ENCODE measurements at regions not wholly inside any gene's neighbourhood (a gene's known extent, or its start where the extent isn't known, plus 50 kb on each side); places are given as distances from the start of the nearest gene placed in this dataset.

DNA sequence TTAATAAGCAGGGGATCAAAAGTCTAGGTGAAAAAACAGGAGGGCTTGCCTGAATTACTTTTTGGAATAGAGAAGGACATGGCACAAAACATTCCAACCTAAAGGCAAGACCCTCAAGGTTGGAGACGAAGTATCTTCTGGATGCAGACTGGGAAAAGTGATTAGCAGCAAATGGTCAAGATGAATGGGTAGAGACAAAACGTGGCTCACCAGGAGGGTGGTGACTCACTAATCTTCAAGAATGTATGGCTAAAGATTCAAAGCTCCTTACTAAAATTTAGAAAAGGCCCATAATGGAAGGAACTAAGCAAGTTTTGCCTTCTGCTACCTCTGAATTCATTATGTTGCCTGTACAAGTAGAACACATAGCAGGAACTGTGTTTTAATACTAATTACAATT is 469.5 kb upstream of the RBFOX1 start:
- no peak for DNase-seq (ENCODE audit: low read depth in 1 of 2, low spot score in 1 of 2)

DNA sequence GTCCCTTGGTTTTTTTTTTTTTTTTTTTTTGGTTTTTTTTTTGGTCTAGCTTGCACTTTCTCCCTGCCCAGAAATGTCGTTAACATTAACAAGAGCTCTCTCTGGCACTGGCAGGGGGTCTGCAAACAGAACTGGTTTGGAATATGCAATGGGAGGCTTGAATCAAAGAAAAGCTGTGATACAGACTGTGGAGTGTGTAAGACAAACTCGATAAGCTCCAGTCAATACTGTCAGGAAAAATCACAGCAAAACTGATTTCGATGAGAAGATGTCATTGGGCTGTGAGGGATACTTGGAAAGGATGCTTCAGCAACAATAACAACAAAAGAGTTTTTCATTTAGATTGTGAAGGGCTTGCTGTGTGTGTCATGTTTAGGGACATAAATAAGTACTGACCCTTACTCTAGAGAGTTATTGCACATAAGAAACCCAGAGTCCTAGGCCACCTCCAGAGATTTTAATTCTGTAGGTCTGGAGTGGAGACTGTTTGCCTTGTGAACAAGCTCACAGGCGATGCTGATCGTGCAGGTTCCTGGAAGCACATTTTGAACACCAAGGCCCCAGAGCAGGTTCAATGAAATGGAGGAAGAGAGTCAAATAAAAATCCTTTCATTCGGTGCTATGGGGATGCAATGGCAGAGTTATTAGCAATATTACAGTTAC is 470.7 kb upstream of the RBFOX1 start:
- no peak for DNase-seq (ENCODE audit: low read depth in 1 of 2, low spot score in 1 of 2)

DNA sequence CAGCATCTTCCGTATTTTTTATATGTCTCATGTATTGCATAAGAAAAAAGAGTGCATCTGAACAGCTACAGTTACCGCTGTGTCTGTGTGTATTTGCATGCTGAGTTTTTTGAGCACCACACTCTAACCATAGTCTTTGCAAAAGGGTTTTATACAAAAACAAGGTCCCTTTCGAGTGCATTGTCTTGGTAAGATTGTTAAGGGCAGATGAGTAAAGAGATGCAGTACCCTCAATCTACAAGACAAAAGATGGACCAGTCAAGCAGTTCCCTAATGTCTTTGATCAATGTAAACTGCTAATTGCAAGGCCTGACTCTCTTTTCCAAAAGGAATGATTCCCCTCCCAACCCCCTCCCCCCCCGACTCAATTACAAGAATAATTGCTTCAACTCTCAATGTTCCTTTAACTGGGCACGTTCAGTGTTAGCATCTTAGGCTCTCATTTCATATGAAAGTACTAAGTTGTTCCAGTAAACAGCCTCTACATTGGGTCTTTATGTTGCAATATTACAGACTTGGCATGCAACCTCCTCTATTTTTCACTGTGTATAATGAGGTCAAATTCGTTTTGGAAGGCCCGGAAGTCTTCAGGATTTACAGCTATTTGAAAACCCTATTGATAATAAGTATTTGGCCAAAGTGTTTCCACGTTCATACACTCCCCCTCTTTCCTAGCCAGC is 471.4 kb upstream of the RBFOX1 start:
- no peak for DNase-seq (ENCODE audit: low read depth in 1 of 2, low spot score in 1 of 2)

DNA sequence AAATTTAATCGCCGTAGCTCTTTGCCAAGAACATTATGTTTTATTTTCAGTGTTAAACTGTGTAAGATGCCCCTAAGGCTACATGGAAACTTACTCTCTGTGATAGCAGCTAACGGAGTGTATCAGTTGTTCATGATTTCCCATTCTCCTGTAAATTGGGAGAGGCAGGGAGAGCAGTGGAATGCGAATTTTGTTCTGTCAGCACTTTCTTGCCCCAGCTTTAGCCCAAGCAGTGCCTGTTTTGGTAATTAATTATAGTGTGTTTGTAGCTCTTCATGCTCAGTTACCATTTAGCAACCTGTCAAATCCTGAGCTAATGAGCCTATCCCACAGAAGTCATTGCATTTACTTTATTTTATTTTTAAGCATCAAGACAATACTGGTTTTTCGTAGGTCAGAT is 475.1 kb upstream of the RBFOX1 start:
- DNase-seq (ENCODE audit: low read depth in 1 of 2, low spot score in 1 of 2): no peak

DNA sequence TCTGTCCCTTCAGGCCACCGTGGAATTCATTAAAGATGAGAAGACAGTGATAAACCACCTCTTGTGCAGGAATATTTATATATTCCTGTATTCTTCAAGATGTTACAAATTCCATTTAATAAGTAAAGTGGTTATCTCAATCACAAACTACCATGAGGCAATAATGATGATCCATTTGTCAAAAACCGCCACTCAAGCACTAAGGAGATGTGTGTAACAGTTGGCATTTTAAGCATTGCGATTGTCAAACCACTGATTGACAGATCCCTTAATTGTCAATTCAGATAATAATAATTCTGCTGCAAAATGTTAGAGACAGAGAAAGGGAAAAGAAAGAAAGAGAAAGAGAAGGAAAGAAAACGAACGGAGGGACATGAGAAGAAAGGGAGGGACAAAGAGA is 476.1 kb upstream of the RBFOX1 start:
- no peak for DNase-seq (ENCODE audit: low read depth in 1 of 2, low spot score in 1 of 2)

DNA sequence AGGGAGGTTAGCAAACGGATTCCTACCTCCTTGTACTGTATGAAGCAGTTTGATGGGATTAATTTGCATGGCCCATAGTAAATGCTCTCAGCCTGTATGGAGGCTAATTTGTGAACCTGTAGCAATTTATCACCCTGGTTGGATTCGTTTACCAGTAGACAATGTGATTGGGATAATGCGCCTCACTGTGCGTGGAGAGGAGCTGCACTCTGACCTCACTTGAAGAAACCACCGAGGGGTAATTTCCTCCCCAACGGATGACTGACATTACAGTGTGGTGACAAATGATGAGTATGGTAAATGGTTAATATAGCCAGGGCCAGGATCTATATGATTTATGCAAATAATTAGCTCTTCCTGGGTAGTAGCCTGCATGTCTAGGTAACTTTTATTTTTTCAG is 479.1 kb upstream of the RBFOX1 start:
- no peak for DNase-seq (ENCODE audit: low read depth in 1 of 2, low spot score in 1 of 2)

DNA sequence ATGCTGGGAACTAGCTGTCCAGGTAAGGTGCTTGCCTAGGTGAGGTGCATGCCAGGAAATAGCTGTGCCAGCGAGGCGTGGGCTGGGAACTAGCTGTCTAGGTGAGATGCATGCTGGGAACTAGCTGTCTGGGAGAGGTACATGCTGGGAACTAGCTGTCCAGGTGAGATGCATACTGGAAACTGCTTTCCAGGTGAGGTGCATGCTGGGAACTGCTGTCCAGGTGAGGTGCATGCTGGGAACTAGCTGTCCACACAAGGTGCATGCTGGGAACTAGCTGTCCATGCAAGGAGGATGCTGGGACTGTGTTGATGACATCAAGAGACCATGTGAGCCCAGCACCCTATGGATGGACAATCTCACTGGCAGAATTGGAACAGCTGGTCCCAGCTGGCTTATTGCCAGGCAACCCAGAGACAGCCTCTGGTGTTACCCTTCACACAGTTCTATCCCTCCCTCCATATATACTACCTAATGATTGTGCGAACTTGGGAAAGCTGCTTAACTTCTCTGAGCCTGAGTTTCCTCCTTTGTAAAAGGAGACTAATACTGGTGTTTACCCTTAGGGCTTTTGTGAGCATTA is 479.9 kb upstream of the RBFOX1 start:
- no peak for DNase-seq (ENCODE audit: low read depth in 1 of 2, low spot score in 1 of 2)

DNA sequence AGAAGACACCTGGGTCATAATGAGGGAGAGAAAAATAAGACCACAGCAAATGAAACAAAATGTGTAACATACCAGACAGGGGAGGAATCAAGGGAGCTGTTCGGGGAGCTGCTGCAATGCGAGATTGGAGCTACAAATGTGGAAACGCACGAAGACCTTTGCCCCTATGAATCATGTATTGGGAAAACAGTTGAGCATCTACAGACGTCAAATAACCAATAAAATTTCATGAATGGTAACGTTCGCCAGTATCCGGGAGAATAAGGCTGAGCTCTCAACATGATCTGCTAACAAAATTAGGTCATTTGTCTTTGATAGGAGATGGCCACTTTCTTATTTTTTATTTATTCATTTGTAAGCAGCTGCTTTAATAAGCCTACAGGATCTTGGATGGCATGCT is 486.2 kb upstream of the RBFOX1 start:
- no peak for DNase-seq (ENCODE audit: low read depth in 1 of 2, low spot score in 1 of 2)

DNA sequence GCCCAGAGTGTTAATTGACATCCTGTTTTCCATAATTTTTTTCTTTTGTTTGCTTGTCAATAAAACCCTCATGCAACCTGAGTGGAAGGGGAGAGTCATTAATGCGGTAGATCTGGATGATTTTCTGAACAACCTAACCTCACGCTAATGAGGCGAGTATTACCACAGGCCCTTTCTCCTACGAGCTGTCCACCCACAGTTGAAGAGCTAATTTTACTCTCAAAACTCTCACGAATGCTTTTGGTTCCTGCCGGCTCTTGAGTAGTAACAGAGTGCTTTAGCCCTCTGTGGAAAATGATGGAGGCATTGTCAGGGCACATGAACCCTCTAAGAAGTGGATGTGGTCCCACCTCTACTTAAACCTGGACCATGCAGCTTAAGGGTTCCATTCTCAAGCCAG is 491.3 kb upstream of the RBFOX1 start:
- DNase-seq (ENCODE audit: low read depth in 1 of 2, low spot score in 1 of 2): no peak

DNA sequence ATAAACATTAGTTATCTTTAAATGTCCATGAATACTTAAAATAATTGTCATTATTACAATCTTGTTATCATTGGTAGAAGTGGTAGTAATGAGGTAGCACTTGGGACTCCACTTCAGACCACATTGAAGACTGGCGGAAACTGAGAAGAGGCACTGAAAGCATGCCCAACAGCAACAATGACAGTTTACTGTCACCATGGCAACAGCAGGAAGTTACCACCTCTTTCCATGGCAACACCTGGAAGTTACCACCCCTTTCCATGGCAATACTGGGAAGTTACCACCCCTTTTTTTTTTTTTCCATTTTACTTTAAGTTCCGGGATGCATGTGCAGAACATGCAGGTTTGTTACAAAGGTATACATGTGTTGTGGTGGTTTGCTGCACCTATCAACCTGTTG is 494.9 kb upstream of the RBFOX1 start:
- DNase-seq (ENCODE audit: low read depth in 1 of 2, low spot score in 1 of 2): no peak

DNA sequence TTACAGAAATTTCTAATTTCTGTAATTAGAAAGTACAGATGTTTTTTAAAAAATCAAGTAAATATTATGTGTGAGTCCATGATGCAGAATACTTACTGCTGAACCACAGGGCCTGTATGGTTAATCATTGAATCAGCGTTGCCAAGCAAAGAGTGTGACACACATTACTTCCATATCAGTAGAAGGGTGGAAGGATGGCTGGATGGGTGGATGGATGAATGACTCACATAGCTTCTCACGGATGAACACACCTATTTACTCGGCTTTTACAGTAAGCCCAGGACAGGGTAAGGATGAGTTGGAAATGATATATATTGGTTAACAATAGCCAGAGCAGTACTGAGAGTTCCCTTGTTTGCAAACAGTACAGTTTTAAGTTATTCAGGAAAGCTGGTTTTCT is 495.9 kb upstream of the RBFOX1 start:
- no peak for DNase-seq (ENCODE audit: low read depth in 1 of 2, low spot score in 1 of 2)

DNA sequence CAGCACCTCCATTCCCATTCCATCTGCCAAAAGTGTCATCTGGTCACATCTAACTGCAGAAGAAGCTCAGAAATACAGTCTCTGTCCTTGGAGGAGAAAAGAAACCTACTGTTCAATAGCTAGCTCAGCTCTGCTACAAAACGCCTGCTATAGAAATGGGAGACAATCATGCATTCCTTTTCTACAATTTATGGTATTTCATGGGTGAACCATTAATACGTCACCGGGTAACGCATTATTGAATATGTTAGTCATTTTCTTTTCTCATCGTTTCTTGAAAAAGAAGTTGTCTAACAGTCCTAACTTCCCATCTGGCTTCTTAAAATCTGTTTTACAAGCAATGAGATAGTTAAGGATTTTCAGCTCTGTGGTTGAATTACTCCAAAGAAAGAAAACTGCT is 496.7 kb upstream of the RBFOX1 start:
- no peak for DNase-seq (ENCODE audit: low read depth in 1 of 2, low spot score in 1 of 2)

DNA sequence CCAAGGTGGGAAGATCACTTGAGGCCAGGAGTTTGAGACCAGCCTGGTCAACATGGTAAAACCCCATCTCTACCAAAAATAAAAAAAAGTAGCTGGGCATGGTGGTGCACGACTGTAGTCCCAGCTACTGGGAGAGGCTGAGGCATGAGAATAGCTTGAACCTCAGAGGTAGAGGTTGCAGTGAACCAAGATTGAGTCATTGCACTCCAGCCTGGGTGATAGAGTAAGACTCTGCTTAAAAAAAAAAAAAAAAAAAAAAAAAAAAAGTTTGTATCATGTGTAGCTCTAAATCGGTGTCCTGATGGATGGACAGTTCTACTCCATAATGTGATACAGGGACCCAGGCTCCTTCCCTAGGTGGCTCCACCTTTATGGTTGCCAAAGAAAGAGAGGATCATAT is 497.1 kb upstream of the RBFOX1 start:
- no peak for DNase-seq (ENCODE audit: low read depth in 1 of 2, low spot score in 1 of 2)

DNA sequence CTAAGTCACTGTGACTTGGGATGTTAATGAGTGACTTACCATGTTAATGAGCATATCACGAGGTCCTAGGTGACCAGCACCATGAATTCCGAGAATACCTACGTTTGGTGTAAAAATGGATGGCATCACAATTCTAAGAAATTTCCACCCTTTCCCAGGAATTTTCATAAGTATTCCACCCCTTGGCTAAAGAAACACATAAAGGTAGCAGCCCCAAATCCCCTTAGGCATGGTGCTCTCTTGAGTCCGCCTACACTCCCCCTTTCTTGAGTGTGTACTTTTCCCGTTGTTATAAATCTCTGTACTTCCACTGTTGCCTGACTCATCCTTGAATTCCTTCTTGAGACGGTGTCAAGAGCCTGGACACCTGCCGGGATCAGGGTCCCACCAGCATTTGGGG is 504.0 kb upstream of the RBFOX1 start:
- no peak for DNase-seq (ENCODE audit: low read depth in 1 of 2, low spot score in 1 of 2)

DNA sequence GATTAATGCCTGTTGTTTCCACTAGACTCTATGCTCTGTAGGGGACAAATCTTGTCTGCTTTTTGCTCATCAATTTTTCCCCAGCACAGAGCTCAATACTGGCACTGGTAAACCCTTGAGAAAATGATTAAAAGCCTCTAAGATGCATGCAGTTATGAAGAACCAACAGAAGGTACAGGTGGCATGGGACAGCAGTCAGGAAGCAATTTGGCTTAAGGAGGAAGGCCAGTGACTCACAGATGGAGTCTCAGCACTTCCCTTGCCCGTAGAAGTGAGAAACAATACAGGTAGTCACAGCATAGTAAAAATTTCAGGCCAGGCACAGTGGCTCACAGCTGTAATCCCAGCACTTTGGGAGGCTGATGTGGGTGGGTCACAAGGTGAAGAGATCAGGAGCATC is 504.7 kb upstream of the RBFOX1 start:
- no peak for DNase-seq (ENCODE audit: low read depth in 1 of 2, low spot score in 1 of 2)

DNA sequence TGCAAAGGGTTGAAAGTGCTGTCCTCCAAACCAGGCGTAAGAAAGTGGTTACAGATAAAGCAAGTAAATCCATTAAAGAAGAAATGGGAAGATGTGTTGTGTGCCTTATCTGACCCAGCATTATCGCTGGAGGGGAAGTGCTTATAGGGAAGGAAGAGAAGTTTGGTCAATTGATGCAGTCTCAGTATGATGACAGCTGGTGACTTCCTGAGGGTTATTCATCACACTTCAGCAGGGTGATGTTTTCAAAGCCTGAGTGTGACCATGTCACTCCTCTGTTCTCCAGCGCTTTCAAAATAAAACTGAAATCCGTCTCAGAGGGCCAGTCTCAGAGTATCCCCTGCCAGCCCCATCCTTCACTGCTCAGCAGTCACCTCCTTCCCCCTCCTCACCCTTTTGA is 505.4 kb upstream of the RBFOX1 start:
- no peak for DNase-seq (ENCODE audit: low read depth in 1 of 2, low spot score in 1 of 2)

DNA sequence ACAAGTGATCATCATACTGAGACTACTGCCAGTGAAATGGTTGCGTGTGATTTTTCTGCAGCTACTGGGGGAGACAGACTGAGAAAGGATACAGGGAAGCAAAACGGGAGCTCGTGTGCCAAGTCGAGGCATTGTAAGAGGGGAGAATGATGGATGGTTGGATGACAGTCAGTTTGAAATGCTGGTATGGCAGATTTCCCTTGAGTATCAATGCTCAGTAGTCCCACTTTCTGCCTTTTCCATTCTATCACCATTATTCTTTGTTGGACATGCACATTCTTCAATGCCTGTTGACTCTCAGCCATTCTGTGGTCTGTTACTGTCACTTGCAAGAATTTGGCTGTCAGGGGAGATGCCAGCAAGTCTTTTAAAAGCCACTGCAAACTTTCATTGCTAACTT is 510.6 kb upstream of the RBFOX1 start:
- no peak for DNase-seq (ENCODE audit: low read depth in 1 of 2, low spot score in 1 of 2)

DNA sequence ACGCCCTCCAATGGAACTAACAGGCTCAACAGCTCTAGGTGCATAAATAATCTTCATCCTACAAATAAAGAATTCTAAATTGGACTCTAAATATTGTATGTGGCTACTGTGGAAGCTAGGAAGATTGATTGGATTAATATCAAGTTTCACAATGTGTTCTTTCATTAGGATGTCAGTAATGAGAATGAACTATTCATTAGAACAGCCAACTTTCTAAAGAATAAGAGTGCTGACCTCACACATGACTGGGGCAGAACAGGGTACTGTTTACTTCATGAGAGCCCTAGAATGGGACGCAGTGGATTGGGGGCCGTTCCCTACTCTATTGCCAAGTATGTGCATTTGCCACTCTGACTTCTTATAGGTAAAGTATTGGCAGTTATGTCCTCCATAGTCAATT is 528.2 kb upstream of the RBFOX1 start:
- DNase-seq (ENCODE audit: low read depth in 1 of 2, low spot score in 1 of 2): no peak

DNA sequence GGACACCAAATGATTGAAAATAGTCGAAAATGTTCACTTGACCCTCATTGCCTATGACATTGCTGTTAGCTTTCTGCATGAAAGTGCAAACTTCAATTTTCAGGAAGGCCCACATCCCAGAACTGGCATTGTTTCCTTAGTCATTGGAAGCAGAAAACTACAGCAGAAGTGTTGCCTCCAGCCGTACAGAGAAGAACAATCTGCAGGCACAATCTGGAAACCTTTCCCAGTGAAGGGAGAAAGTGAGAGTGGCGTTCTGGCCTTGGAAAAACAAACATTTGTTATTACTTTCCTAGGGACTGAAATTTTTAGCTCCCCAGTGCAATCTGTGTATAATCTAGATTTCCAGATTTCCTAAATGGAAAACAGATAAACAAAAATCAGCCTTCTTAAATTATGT is 529.5 kb upstream of the RBFOX1 start:
- DNase-seq (ENCODE audit: low read depth in 1 of 2, low spot score in 1 of 2): no peak

DNA sequence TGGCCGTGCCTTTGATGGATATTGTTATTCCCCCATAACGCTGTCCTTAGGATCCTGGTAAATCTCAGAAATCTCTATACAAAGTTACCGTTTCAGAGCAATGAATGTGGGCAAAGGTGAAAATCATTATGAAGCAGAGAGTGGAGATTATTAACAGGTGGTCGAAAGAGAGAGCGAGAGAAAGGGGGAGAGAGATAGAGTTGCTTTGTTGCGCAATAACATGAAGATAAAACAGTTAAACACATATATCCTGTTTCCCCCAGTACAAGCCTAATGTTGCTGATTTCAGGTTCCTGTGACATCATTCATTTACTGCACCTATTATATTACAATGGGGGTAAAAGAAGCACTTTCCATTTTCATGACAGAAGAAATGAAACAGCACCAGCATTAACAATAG is 535.4 kb upstream of the RBFOX1 start:
- no peak for DNase-seq (ENCODE audit: low read depth in 1 of 2, low spot score in 1 of 2)

DNA sequence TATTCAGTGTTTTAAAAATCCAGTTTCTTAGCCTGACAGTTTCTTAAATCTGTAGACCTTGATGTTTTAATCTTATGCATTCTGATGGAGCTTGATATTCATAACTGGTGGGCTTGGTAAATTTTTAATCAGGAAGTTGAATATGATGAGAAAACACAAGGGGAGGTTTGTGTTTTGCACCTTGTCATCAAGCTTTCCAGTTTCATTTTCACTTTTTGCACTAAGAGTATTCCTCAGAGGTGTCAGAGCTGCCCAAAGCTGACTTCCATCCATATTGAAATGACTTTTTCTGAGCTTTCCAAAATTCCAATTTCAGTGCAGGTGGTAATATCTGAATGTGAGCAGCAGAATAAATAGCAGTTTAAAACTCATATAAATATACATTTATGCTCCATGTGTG is 555.0 kb upstream of the RBFOX1 start:
- no peak for DNase-seq (ENCODE audit: low read depth in 1 of 2, low spot score in 1 of 2)

DNA sequence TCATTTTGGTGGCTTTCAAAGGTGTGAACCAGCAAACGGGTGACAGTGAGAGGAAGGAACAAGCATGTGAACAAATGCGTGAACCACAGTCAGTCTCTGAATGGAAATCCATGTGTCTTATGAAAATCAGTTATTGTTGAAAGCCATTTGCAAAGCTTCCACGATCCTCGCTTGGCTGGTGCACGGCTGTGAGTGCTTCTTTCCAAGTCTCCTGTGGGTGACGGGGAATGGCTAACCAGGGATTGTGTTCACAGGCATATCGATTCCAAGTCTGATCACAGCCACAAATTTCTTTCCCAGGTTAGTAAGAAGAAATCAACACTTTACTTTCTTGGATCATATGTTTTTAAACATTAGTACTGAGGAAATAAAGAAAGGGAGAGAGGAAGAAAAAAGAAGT is 556.9 kb upstream of the RBFOX1 start:
- no peak for DNase-seq (ENCODE audit: low read depth in 1 of 2, low spot score in 1 of 2)

DNA sequence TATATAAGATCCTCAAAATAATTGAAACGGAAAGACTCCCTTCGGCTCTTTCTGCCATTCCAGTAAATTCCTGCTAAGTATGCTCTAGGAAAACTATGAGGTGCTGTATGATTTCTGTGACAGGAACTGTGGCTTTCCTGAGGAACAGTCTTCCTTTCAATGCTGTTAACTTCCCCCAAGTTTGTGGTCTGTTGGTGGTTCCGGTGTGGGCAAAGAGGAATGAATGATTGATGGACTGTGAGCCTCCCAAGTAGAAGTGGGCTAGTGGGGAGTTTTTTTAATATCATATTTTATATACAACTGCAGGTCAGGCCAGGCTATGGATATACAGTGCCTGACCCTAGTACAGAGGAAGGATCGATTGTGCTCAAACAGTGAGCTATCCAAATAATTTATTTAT is 560.7 kb upstream of the RBFOX1 start:
- no peak for DNase-seq (ENCODE audit: low read depth in 1 of 2, low spot score in 1 of 2)
